Neural progenitor cell (in vitro differentiated cells): ENCODE measurements at regions not wholly inside any gene's neighbourhood (a gene's known extent, or its start where the extent isn't known, plus 50 kb on each side); places are given as distances from the start of the nearest gene placed in this dataset.

Experiments used
- DNase-seq: peaks from one replicate; pipeline ENCODE4 v3.0.0-alpha.2; 2016; ENCODE audit warnings: low spot score
- H2AFZ ChIP-seq: fragments of 200-600 bp; sonication (generic); replicated peaks from 2 replicates; pipeline ENCODE4 v1.6.1; 2016; ENCODE audit warnings: antibody characterized with exemption
- H3F3A ChIP-seq: fragments of 200-600 bp; sonication (generic); 2 replicates; pipeline ENCODE4 v1.6.1; 2016; ENCODE audit warnings: antibody characterized with exemption, low read depth
- H3K27ac ChIP-seq: fragments of 200-600 bp; sonication (generic); 2 replicates; pipeline ENCODE4 v1.5.1; 2016; ENCODE audit warnings: mild to moderate bottlenecking
- H3K27me3 ChIP-seq: fragments of 200-600 bp; sonication (generic); 2 replicates; pipeline ENCODE4 v1.6.1; 2016; ENCODE audit warnings: mild to moderate bottlenecking, moderate library complexity
- H3K36me3 ChIP-seq: fragments of 200-600 bp; sonication (generic); 2 replicates; pipeline ENCODE4 v1.5.1; 2016
- H3K4me1 ChIP-seq: fragments of 200-600 bp; sonication (generic); 2 replicates; pipeline ENCODE4 v1.6.1; 2016; ENCODE audit warnings: mixed run types
- H3K4me2 ChIP-seq: fragments of 200-600 bp; sonication (generic); 2 replicates; pipeline ENCODE4 v1.6.1; 2016
- H3K4me3 ChIP-seq: fragments of 200-600 bp; sonication (generic); 2 replicates; pipeline ENCODE4 v1.5.1; 2016
- H3K79me2 ChIP-seq: fragments of 200-600 bp; sonication (generic); 2 replicates; pipeline ENCODE4 v1.6.1; 2016; ENCODE audit warnings: low read depth
- H3K9ac ChIP-seq: fragments of 200-600 bp; sonication (generic); 2 replicates; pipeline ENCODE4 v1.6.1; 2016
- H3K9me3 ChIP-seq: fragments of 200-600 bp; sonication (generic); 2 replicates; pipeline ENCODE4 v1.5.1; 2016; ENCODE audit warnings: low read depth
- H4K20me1 ChIP-seq: fragments of 200-600 bp; sonication (generic); 2 replicates; pipeline ENCODE4 v1.6.1; 2016; ENCODE audit warnings: low read depth
- H3K27ac Mint-ChIP-seq: 3 replicates; pipeline ENCODE4 v1.8.0; 2021; ENCODE audit warnings: mixed read lengths
- H3K27me3 Mint-ChIP-seq: 2 replicates; pipeline ENCODE4 v1.8.0; 2022; ENCODE audit warnings: low read depth, mild to moderate bottlenecking, inconsistent platforms, moderate library complexity, mixed read lengths; ENCODE audit not compliant: insufficient read depth
- H3K36me3 Mint-ChIP-seq: 3 replicates; pipeline ENCODE4 v1.8.0; 2021; ENCODE audit warnings: mixed read lengths
- H3K4me1 Mint-ChIP-seq: 3 replicates; pipeline ENCODE4 v1.8.0; 2021; ENCODE audit warnings: mixed read lengths
- H3K4me3 Mint-ChIP-seq: 3 replicates; pipeline ENCODE4 v1.8.0; 2021; ENCODE audit warnings: mild to moderate bottlenecking, moderate library complexity, mixed read lengths
- H3K9me3 Mint-ChIP-seq: 3 replicates; pipeline ENCODE4 v1.8.0; 2020; ENCODE audit warnings: mixed read lengths
- EZH2 ChIP-seq: fragments of 200-600 bp; sonication (generic); IDR thresholded peaks from 2 replicates; pipeline ENCODE4 v1.6.1; 2017; ENCODE audit warnings: antibody characterized with exemption, mild to moderate bottlenecking, moderate library complexity
- EZH2phosphoT487 ChIP-seq: fragments of 200-600 bp; sonication (generic); IDR thresholded peaks from 2 replicates; pipeline ENCODE4 v1.6.1; 2017; ENCODE audit warnings: antibody characterized with exemption
- TF ChIP-seq, protein P1 (sequence below): fragments of 200-600 bp; sonication (generic); IDR thresholded peaks from 2 replicates; pipeline ENCODE4 v1.5.1; 2017; ENCODE audit warnings: antibody characterized with exemption, mild to moderate bottlenecking

DNA sequence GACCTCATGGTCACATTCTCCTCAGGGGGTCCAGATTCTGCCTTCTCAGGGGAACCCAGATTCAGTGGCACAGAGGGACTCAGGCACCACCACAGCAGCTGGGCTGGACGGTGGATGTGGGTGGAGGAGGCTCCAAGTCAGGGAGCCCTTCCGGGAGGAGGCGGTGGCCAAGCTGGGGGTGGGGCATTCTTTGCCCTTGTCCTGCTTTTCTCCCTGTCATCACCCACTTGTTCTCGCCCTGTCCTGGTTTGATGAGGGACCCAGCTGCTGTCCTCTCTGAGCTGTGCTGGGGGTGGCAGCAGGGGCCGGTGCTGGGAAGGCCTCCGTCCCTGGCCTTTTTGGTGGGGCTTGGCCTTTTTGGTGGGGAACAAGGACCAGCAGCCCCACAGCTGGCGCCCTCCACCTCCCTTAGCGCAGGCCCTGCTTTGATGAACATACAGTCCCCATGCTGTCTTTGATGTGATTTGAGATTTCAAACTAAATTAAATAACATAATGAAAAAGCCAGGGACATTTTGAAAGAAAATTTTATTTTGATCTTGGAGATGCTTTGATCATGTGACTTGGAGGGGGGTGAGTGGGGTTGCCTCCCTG lies 1168.2 kb downstream of the BRD1 start:
- Histone ChIP-seq H4K20me1 (peaks cover 4% of the 10 kb centered on the region), H3K4me3 (no peak overlapping the region), H3K36me3 (no peaks in the 10 kb centered on the region), H2AFZ (no peak overlapping the region), H3K4me1 (no peaks in the 10 kb centered on the region), H3K9me3 (no peaks in the 10 kb centered on the region), H3K27ac (no peak overlapping the region), H3K27me3 (no peaks in the 10 kb centered on the region), H3F3A (no peaks in the 10 kb centered on the region), H3K79me2 (no peaks in the 10 kb centered on the region), H3K9ac (no peak overlapping the region), H3K4me2 (no peak overlapping the region)
- Mint-ChIP-seq H3K36me3 (peaks cover 13% of the 10 kb centered on the region), H3K4me3 (no peak overlapping the region), H3K9me3 (peaks cover 11% of the 10 kb centered on the region), H3K4me1 (no peaks in the 10 kb centered on the region), H3K27ac (no peak overlapping the region), H3K27me3 (peaks cover 4% of the 10 kb centered on the region)
- no peak for TF ChIP-seq EZH2
- TF ChIP-seq EZH2phosphoT487, result no peak
- TF ChIP-seq, protein P1, sequence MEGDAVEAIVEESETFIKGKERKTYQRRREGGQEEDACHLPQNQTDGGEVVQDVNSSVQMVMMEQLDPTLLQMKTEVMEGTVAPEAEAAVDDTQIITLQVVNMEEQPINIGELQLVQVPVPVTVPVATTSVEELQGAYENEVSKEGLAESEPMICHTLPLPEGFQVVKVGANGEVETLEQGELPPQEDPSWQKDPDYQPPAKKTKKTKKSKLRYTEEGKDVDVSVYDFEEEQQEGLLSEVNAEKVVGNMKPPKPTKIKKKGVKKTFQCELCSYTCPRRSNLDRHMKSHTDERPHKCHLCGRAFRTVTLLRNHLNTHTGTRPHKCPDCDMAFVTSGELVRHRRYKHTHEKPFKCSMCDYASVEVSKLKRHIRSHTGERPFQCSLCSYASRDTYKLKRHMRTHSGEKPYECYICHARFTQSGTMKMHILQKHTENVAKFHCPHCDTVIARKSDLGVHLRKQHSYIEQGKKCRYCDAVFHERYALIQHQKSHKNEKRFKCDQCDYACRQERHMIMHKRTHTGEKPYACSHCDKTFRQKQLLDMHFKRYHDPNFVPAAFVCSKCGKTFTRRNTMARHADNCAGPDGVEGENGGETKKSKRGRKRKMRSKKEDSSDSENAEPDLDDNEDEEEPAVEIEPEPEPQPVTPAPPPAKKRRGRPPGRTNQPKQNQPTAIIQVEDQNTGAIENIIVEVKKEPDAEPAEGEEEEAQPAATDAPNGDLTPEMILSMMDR, result no peak
- DNase-seq, result no peak

DNA sequence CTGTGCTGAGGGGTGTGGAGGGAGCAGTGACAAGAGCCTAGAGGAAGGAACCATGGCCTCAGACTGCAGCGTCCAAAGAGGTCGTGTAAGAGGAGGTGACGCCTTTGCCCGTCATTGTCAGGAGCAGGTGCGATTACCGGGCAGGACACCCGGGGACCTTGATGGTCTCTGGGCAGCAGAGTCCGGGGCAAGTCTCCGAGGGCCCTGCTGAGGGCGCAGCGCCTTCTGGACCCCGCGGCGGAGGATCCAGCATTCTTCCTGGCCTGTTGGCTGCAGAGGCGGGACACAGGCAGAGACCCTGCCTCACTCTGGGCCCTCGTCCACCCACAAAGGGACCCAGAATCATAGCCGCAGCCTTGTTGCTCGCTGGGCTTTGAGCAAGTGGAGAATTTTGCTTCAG lies 1168.8 kb downstream of the BRD1 start:
- no peaks in the 10 kb centered on the region for H3K79me2 ChIP-seq
- H3K27me3 ChIP-seq, result no peaks in the 10 kb centered on the region
- no peak overlapping the region for H3K4me3 Mint-ChIP-seq
- H3K36me3 ChIP-seq, result no peaks in the 10 kb centered on the region
- no peak overlapping the region for H3K27ac ChIP-seq
- H3K27ac Mint-ChIP-seq, result peak overlapping the region; percentile 42
- no peak overlapping the region for H2AFZ ChIP-seq
- no peaks in the 10 kb centered on the region for H3K4me1 Mint-ChIP-seq
- peaks cover 4% of the 10 kb centered on the region for H3K27me3 Mint-ChIP-seq
- TF ChIP-seq, protein P1, result no peak
- TF ChIP-seq EZH2phosphoT487 (no peak), EZH2 (no peak)
- H3K36me3 Mint-ChIP-seq, result peaks cover 8% of the 10 kb centered on the region
- no peaks in the 10 kb centered on the region for H3F3A ChIP-seq
- no peak overlapping the region for H3K9ac ChIP-seq
- no peak for DNase-seq
- H3K4me3 ChIP-seq, result no peak overlapping the region
- H3K4me2 ChIP-seq, result no peak overlapping the region
- peaks cover 5% of the 10 kb centered on the region for H3K9me3 Mint-ChIP-seq
- H3K4me1 ChIP-seq, result no peaks in the 10 kb centered on the region
- no peaks in the 10 kb centered on the region for H3K9me3 ChIP-seq
- peaks cover 4% of the 10 kb centered on the region for H4K20me1 ChIP-seq

DNA sequence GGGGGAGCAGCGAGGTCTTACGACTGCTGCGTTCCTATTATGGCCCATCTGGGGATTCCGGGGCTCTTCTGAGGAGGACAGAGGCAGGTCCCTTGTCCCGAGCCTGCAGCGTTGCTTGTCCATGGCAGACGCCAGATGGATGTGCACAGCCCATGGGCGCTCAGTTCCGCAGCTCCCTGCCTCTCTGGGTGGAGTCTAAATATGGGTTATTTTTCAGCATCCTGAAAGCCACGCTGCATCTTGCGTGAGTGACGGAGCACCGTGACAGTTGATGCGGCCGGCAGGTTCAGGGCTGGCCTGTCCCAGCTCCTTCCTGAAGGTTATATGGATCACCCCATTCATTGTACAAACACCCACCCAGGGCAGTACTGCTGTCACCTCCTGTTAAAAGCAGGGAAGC lies 1169.4 kb downstream of the BRD1 start:
- DNase-seq, result no peak
- no peaks in the 10 kb centered on the region for H3K4me1 Mint-ChIP-seq
- H2AFZ ChIP-seq, result no peak overlapping the region

More for the DNA sequence above, 1169.4 kb downstream of the BRD1 start:
- H3K4me2 ChIP-seq, result no peak overlapping the region
- H3K27ac Mint-ChIP-seq, result no peak overlapping the region
- H3K79me2 ChIP-seq, result no peaks in the 10 kb centered on the region
- peaks cover 7% of the 10 kb centered on the region for H3K36me3 Mint-ChIP-seq
- H3K4me3 Mint-ChIP-seq, result no peak overlapping the region
- no peak overlapping the region for H3K9ac ChIP-seq
- H3K4me1 ChIP-seq, result no peaks in the 10 kb centered on the region
- H3K27ac ChIP-seq, result no peak overlapping the region
- no peaks in the 10 kb centered on the region for H3K27me3 ChIP-seq
- H4K20me1 ChIP-seq, result peaks cover 4% of the 10 kb centered on the region
- H3K4me3 ChIP-seq, result no peak overlapping the region
- peaks cover 2% of the 10 kb centered on the region for H3K9me3 Mint-ChIP-seq
- peaks cover 4% of the 10 kb centered on the region for H3K27me3 Mint-ChIP-seq
- TF ChIP-seq EZH2phosphoT487 (no peak), EZH2 (no peak)
- TF ChIP-seq, protein P1, result no peak
- H3K9me3 ChIP-seq, result no peaks in the 10 kb centered on the region
- no peaks in the 10 kb centered on the region for H3F3A ChIP-seq
- no peaks in the 10 kb centered on the region for H3K36me3 ChIP-seq
